ENCODE measurements at regions not wholly inside any gene's neighbourhood (a gene's known extent, or its start where the extent isn't known, plus 50 kb on each side); places are given as distances from the start of the nearest gene placed in this dataset.

- Histone ChIP-seq H3K79me2 (ENCODE audit: control insufficient read depth, insufficient read depth, low read length) (no peaks in the 10 kb centered on the region), H3K36me3 (ENCODE audit: control insufficient read depth in 2 of 2, extremely low read depth in 1 of 2, insufficient read depth in 2 of 2, low read length in 2 of 2) (no peaks in the 10 kb centered on the region), H3K9ac (replicated peaks; ENCODE audit: extremely low read depth, insufficient read depth, low read length) (no peak overlapping the region), H3K9me3 (replicated peaks; ENCODE audit: control insufficient read depth, insufficient read depth, low read length) (no peaks in the 10 kb centered on the region), H3K27me3 (ENCODE audit: control insufficient read depth in 2 of 2, insufficient read depth in 2 of 2, low read length in 2 of 2) (no peaks in the 10 kb centered on the region), H2AFZ (ENCODE audit: low read depth, low read length) (peak overlapping the region; percentile 14), H4K20me1 (replicated peaks; ENCODE audit: control insufficient read depth, extremely low read depth, insufficient read depth, low read length) (no peaks in the 10 kb centered on the region), H3K4me1 (ENCODE audit: control insufficient read depth, extremely low read depth, insufficient read depth, low read length) (peaks cover 11% of the 10 kb centered on the region), H3K4me3 (replicated peaks in 1 of 3; ENCODE audit: insufficient read depth in 1 of 3, low read depth in 1 of 3, low read length in 3 of 3) (no peak overlapping the region), H3K9me1 (replicated peaks; ENCODE audit: control insufficient read depth, extremely low read depth, insufficient read depth, low read length) (no peaks in the 10 kb centered on the region), H3K4me2 (ENCODE audit: insufficient read depth, low read length) (no peak overlapping the region), H3K27ac (ENCODE audit: insufficient read depth, low read depth, low read length) (no peak overlapping the region)
- FAIRE-seq = no peak
- ChIA-PET CTCF (interaction anchor here (1.4 kb wide), 2 partner anchors 18 to 20 kb away, joined by 3 to 4 read pairs; no protein-coding TSS in a partner anchor), POLR2A (no interaction called here)
- intact Hi-C loops (cut with micrococcal nuclease) = no loop called here
- peak; percentile 13 for DNase-seq (ENCODE audit: low read depth, low spot score)
- BruUV-seq (replicated peaks) = no TSS peak
- TF ChIP-seq POLR2A (IDR thresholded peaks at IDR 0.05; ENCODE audit: low read depth, low read length) (no peak), EZH2 (IDR thresholded peaks at IDR 0.05; ENCODE audit: borderline replicate concordance, low read depth, low read length, severe bottlenecking) (no peak), MAX (IDR thresholded peaks at IDR 0.05; ENCODE audit: insufficient read depth, insufficient read length) (no peak), GATA2 (IDR thresholded peaks at IDR 0.05; ENCODE audit: insufficient read depth, insufficient read length, low read depth, low read length) (no peak), CTCF (IDR thresholded peaks at IDR 0.05; ENCODE audit: extremely low read depth in 1 of 2, insufficient read depth in 1 of 2, low read depth in 1 of 2, low read length in 2 of 2) (no peak), MYC (IDR thresholded peaks at IDR 0.05; ENCODE audit: low read depth, low read length) (no peak), JUN (IDR thresholded peaks at IDR 0.05; ENCODE audit: borderline replicate concordance, insufficient read depth, insufficient read length, low read depth) (no peak), FOS (IDR thresholded peaks at IDR 0.05; ENCODE audit: borderline replicate concordance, insufficient read depth, low read length) (no peak), POLR2AphosphoS5 (IDR thresholded peaks at IDR 0.05; ENCODE audit: insufficient read depth, low read depth, low read length) (no peak)
- dilution Hi-C loops (cut with MboI; ENCODE audit: extremely low pct_ligation_motif_present, low sequenced_read_pairs) = no loop called here
Observed at GRCh38 chr3:177960722-177961121, 575.5 kb upstream of the KCNMB2 start.
